ENCODE measurements at regions not wholly inside any gene's neighbourhood (a gene's known extent, or its start where the extent isn't known, plus 50 kb on each side); places are given as distances from the start of the nearest gene placed in this dataset.

DNA sequence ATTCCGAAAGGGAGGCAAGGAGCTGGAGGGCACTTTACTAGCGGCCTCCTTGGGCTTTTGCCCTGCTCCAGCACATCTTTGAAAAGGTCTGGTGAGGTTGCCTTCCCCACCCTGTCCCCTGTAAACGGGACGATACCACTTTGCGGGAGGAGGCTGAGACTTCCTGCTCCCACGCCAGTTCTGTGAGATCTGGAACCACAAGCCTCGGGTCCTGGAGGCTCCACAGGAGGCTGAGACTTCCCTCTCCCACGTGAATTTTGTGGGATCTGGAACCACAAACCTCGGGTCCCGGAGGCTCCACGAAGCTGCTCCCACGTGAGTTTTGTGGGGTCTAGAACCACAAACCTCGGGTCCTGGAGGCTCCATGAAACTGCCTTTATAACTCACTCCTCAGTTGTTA, 209.3 kb downstream of the DLL1 start:
- H3K4me3 ChIP-seq = no peak overlapping the region
- no peaks in the 10 kb centered on the region for H3K9me3 ChIP-seq (ENCODE audit: low read depth)
- H3K27ac ChIP-seq = no peak overlapping the region
- TF ChIP-seq, protein P1, sequence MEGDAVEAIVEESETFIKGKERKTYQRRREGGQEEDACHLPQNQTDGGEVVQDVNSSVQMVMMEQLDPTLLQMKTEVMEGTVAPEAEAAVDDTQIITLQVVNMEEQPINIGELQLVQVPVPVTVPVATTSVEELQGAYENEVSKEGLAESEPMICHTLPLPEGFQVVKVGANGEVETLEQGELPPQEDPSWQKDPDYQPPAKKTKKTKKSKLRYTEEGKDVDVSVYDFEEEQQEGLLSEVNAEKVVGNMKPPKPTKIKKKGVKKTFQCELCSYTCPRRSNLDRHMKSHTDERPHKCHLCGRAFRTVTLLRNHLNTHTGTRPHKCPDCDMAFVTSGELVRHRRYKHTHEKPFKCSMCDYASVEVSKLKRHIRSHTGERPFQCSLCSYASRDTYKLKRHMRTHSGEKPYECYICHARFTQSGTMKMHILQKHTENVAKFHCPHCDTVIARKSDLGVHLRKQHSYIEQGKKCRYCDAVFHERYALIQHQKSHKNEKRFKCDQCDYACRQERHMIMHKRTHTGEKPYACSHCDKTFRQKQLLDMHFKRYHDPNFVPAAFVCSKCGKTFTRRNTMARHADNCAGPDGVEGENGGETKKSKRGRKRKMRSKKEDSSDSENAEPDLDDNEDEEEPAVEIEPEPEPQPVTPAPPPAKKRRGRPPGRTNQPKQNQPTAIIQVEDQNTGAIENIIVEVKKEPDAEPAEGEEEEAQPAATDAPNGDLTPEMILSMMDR (IDR thresholded peaks at IDR 0.05; ENCODE audit: low read depth, low read length) = no peak
- no peaks in the 10 kb centered on the region for H3K36me3 ChIP-seq
- no peak for DNase-seq (ENCODE audit: low read depth in 1 of 2, low spot score in 1 of 2)
- H3K4me1 ChIP-seq (ENCODE audit: low read depth) = no peaks in the 10 kb centered on the region
- H3K27me3 ChIP-seq = no peaks in the 10 kb centered on the region

DNA sequence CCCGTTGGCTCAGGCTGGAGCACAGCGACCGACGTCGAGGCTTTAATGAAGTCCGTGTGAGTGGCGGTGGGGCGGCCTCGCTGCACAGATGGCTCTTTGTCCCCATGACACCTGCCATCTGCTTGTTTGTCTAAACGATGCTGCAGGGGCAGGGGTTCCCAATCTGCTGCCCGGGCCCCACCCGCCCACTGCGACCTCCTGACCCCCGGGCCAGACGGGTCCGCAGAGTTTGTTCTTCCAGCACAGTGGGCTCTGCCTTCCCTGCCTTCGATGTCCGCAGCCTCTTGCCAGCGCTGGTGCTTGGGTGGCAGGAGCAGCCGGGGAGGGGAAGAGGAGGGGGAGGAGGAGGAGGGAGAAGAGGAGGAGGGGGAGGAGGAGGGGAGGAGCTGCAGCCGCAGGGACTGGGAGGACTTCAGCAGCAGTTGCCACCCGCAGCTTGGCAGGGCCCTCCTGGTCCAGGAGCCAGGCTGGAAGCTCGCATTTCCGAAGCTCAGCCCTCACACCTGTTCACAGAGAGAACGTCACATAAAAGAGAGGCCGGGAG, 210.0 kb downstream of the DLL1 start:
- DNase-seq (ENCODE audit: low read depth in 1 of 2, low spot score in 1 of 2) = no peak
- H3K9me3 ChIP-seq (ENCODE audit: low read depth) = no peaks in the 10 kb centered on the region

DNA sequence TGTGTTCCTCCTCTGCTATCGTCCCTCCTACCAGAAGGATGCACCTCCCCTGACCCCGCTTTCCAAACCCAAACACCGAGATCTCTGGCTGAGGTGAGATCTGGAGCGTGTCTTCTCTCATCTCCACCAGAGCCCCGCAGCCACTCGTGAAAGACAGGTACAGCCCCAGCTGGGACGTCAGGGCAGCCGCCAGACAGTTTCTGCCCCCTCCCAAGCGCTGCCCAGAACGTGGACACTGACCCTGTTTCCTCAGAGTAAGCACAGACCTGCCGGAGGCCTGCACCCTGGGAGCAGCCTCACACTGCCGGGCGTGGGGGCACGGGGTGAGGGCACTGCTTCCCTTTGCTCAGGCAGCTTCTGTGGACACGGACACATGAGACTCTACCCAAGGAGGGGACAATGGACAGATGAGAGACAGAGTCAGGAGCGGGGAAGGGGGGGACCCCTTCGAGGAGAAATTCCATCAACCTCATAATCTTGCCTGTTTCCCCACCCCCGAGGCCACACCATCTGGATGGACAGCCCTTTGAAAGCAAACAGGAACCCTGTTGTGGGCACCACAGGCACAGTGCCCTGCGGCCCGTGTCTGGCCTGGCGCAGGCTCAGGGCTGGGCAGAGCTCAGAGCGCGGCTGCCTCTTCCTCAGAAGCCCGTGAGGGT, 210.6 kb downstream of the DLL1 start:
- H3K4me3 ChIP-seq = no peak overlapping the region
- H3K36me3 ChIP-seq = no peaks in the 10 kb centered on the region
- no peaks in the 10 kb centered on the region for H3K27me3 ChIP-seq
- no peak for DNase-seq (ENCODE audit: low read depth in 1 of 2, low spot score in 1 of 2)
- TF ChIP-seq, protein P1 (IDR thresholded peaks at IDR 0.05; ENCODE audit: low read depth, low read length) = no peak
- no peaks in the 10 kb centered on the region for H3K9me3 ChIP-seq (ENCODE audit: low read depth)
- H3K27ac ChIP-seq = no peak overlapping the region
- H3K4me1 ChIP-seq (ENCODE audit: low read depth) = no peaks in the 10 kb centered on the region

More for the DNA sequence above, 210.0 kb downstream of the DLL1 start:
- no peaks in the 10 kb centered on the region for H3K27me3 ChIP-seq
- no peak overlapping the region for H3K27ac ChIP-seq
- no peaks in the 10 kb centered on the region for H3K36me3 ChIP-seq
- TF ChIP-seq, protein P1 (IDR thresholded peaks at IDR 0.05; ENCODE audit: low read depth, low read length) = no peak
- no peak overlapping the region for H3K4me3 ChIP-seq
- no peaks in the 10 kb centered on the region for H3K4me1 ChIP-seq (ENCODE audit: low read depth)

DNA sequence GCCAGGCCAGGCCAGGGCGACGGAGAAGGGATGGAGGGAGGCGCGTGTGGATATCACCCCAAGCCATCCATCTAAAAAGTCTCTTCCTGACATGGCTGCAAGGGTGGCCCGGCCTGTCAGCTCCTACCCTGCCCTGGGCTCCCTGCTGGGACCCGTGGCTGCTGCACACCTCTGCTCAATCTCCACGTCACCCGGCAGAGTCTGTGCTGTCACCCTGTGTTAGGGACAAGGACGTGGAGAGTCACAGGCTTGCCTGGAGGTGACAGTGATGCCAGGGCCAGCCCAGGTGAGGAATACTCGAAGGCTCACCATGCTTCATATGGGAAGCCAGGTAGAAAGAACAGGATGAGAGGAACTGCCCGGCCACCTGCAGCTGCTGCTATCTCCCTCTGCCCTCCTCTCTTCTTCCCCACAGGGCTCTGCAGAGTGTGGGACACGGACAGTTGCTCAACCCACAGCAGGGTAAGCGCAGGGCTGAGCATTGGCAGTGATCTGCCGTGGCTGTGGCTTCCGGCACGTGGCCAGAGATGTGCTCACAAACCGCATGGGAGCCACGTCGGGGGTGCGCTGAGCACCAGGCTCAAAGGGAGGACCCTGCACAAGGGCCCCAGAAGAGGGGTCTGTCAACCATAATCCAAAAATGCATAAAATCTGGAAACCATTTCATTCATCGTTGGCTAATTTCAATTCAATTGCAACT, 214.3 kb downstream of the DLL1 start:
- Histone ChIP-seq H3K4me3 (no peak overlapping the region), H3K4me1 (ENCODE audit: low read depth) (no peaks in the 10 kb centered on the region), H3K36me3 (no peaks in the 10 kb centered on the region), H3K9me3 (ENCODE audit: low read depth) (no peaks in the 10 kb centered on the region), H3K27ac (no peak overlapping the region), H3K27me3 (no peaks in the 10 kb centered on the region)
- TF ChIP-seq, protein P1 (IDR thresholded peaks at IDR 0.05; ENCODE audit: low read depth, low read length) = no peak
- no peak for DNase-seq (ENCODE audit: low read depth in 1 of 2, low spot score in 1 of 2)

DNA sequence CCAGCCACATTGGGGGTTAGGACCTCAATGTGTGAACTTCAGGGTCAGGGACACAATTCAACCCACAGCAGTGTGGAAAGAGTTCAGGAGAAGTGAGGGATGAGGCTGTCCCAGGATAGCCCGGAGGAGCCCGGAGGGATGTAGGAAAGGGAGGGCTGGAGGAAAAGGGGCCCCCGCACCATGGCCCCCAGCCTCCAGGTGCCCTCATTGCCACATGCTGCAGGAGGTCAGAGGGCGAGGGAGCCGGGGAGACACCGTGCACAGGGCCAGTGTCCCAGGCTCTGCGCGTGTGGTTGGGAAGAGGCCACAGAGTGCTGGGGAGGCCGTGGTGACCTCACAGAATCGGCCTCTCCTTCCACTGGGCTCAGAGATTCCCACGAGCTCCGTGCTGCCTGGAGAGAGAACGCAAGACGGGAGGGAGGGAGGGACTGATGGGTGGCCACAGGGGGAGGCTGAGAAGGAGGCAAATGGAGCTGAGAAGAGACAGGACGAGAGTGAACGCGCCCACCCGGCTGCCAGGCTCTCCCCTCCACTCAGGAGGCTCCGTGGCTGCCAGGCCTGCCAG, 215.1 kb downstream of the DLL1 start:
- TF ChIP-seq, protein P1 (IDR thresholded peaks at IDR 0.05; ENCODE audit: low read depth, low read length) = no peak
- H3K27me3 ChIP-seq = no peaks in the 10 kb centered on the region
- no peaks in the 10 kb centered on the region for H3K9me3 ChIP-seq (ENCODE audit: low read depth)
- no peak overlapping the region for H3K27ac ChIP-seq
- H3K36me3 ChIP-seq = no peaks in the 10 kb centered on the region
- no peak for DNase-seq (ENCODE audit: low read depth in 1 of 2, low spot score in 1 of 2)
- no peak overlapping the region for H3K4me3 ChIP-seq
- H3K4me1 ChIP-seq (ENCODE audit: low read depth) = no peaks in the 10 kb centered on the region
